ENCODE measurements at regions not wholly inside any gene's neighbourhood (a gene's known extent, or its start where the extent isn't known, plus 50 kb on each side); places are given as distances from the start of the nearest gene placed in this dataset.
A peak's percentile ranks its signal among the peaks of the same experiment; 100 is the strongest.

DNA sequence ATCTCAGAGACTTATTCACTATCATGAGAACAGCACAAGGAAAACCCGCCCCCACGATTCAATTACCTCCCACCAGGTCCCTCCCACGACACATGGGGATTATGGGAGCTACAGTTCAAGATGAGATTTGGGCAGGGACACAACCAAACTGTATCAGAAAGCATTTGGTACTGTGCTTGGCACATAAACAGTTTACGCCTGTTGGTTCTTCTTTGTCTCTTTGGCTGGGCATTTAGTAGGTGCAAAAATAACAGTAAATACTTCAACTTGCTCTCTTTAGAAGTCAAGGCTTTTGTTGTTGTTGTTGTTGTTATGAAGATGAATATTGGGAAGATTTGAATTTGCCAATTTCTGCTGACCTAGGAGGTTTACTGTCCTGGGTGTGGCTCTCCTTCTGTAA, 175.4 kb upstream of the IGSF21 start:
- DNase-seq (ENCODE audit: low read depth): no peak

DNA sequence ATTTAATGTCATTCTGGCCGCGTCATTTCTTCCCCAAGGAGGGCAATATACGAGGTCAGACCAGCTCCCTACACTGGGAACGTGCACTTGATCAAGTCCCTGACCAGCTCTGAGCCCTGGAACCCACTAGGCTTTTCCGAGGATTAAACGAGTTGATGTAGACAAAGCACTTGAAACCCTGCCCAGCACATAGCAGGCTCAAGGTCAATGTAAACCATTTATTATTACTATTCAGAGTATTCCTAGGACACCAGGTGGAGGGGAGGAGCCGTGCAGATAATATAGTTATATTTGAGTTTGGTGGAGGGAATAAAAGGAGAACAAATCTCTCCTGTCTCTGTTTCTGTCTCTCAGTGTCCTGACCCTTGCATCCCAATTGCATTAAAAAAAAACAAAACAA, 174.1 kb upstream of the IGSF21 start:
- DNase-seq (ENCODE audit: low read depth): no peak

DNA sequence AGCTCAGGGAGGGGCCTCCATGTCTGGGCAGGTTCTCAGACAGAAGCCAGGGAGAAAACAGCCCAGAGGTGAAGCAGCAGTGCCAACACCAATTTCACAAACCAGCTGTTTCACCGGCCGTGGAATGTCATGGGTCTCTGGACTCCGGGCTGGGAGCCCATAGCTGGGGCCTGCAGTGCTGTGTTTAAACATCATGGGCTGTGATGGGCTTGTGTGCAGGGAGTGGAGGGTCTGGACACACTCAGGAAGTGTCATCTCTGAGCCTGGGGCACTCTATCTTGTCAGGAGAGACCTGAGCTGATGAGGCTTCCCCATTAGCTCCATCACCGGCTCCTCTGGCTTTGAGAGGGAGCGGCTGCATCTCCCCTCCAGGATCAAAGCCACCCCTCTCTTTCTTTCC, 173.6 kb upstream of the IGSF21 start:
- DNase-seq (ENCODE audit: low read depth): no peak

DNA sequence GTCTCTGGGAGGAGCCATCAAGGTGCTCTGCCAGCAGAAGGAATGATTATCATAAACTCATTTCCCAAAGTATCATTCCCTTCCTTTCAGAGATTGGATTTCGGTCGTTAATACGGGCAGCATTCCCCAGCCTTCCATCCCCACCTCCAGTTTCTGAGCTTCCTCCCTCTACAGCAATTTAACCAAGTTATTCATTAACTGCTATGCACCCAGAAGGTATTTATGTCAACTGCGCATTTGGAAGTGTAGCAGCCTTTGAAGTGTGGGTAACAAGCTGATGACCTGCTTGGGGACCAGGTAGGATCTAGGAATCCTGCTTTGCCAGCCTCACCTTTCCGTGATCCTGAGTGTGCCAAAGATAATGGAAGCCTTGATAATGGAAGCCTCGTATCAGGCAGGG, 172.4 kb upstream of the IGSF21 start:
- no peak for DNase-seq (ENCODE audit: low read depth)

DNA sequence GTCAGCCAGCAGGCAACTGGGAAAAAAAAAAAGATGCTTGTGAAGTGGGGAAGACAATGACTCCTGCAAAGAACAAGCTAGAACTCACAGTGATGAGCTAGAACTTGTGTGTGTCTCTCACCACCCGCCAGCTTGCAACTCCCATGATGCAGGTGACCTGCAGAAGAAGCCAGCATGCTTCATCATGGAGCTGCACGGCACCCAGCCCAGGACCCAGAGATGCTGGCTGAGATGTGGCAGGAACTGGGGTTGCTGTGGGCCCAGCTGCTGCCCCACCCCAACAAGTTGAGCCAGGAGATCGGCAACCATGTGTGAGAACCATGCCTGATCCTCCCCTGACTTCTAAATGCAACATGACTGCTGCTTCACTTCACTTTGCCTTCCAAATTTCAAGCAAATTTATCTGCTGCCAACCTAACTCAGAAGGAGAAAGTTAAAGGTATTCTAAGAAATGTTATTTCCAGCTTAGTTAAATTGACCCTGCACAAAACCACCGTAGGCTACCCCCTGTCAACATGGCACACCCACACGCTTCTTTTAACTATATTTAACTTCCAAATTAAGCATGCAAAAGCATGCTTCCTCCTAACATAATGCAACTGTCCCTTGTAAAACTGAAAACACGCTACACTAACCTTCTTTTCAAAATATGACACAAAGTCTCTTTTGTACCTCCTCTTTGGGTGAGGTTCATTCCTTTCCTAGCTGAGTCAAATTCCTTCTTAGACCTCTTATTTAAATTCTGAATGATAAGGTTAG, 166.0 kb upstream of the IGSF21 start:
- DNase-seq (ENCODE audit: low read depth): no peak

DNA sequence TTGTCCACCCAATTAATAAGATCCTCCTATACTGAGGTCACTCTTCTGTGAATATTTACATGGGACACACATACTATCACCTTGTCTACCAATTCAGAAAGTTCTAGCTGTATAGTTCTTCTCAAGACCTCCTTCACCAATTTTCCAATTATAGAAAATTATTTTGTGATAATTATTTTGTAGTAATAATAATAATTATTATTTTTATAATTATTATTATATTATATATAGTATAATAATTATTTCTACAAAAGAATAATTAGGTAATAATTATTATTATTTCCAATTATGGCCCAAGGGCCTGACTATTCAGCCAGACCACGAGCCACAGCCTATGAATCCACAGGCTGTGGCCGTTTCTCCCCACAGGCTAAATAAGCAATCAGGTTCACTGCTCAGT, 164.1 kb upstream of the IGSF21 start:
- no peak for DNase-seq (ENCODE audit: low read depth)

DNA sequence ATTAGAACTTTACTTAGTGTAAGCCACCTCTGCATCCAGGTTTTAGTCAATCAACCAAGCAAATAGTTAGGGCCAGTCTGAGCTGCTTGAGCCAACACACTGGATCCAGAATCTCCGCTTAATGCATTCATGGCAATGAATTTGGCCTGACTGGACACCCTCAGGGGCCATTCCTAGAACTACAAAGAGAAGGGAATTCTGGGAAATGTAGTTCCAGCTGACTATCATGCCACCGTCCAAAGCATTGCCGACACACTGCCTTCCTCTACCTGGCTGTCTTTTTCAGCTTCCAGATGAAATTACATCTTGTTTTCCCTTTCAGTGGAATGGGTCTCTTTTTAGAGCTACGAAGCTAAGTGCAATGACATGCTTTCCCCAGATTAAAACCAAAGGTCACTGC, 163.0 kb upstream of the IGSF21 start:
- no peak for DNase-seq (ENCODE audit: low read depth)

DNA sequence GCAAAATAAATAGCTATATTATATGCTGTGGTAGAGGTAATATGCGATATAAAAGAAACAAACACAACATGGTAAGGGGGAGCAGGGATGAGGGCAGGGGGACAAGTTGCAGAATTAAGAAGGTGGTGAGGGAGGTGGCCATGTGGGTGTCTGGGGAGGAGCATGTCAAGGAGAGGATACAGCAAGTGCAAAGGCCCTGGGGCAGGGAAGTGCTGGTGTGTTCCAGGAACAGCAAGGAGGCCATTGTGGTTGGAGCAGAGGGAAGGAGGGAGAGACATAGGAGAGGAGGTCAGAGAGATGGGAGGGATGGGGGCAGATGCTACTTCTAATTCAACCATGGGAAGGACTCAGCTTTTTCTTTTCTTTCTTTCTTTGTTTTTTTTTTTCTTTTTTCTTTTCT, 161.2 kb upstream of the IGSF21 start:
- DNase-seq (ENCODE audit: low read depth): no peak

DNA sequence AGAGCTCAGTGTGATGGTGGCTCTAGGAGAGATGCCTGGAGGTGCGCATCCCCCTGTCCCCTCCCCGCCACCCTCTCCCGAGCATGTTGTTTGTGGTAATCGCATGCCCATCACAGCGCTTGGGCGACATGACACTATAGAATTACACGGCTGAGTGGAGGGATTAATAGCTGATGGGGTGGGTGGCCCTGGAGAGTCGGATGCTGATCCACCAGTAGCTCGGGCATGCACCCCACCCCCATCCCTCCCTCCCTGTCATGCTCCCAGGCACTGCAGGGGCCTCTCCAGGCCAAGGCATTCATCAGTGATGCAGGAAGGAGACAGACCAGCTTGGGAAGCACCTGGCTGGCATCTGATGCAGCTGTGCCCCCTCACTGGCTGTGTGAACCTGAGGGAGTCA, 159.0 kb upstream of the IGSF21 start:
- DNase-seq (ENCODE audit: low read depth): no peak

DNA sequence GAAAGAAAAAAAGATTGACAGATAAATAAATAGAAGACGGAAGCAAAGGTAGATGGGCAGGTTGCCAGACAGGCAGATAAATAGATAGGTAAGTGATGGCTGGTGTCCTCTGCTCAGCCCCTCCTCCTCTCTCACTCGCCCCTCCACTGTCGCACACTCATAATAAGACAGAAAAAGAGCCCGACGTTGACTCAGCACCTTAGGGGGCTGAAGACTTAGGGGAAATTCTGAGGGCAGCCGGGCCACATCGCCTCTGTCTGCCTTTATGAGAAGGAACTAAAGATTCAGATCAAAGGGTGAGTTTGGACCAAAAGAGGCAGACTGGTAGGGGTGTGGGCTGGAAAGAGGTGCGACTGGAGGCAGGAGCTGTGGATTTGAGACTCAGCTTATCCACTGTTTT, 158.1 kb upstream of the IGSF21 start:
- no peak for DNase-seq (ENCODE audit: low read depth)

DNA sequence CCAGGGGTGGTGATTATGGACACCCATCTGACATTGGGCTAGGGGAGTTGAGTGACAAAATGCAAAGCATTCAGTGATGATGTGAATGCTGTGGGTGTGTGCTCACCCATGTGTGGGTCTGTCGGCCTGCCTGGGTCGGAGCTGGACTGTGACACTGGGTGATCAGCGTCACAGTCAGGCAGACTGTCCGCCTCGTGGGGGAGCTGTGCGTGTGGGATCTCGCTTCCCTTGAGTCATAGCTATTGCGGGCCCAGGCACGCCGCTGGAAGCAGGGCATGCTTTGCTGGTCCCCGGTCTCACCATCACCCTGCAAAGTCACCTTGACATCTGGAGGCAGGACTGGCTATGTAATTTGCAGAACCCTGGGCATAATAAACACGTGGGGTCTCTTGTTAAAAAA, 156.9 kb upstream of the IGSF21 start:
- no peak for DNase-seq (ENCODE audit: low read depth)

DNA sequence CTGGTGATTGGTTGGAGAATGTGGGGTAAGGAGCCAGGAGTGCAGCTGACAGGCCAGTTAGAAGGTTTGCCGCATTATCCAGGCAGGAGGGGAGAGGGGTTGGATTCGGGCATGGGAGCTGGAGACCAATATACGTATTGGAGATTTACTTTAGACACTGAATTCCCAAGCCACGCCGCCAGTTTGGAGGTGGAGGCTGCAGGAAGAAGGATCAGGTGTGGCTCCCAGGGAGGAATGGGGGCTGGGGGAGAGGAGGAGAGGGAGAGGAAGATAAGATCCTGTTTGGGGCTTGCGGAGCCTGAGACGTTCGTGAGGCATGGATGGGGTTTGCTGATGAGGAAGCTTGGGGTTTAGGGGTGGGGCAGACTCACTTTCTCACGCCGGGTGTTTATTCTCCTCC, 155.1 kb upstream of the IGSF21 start:
- DNase-seq (ENCODE audit: low read depth): no peak

DNA sequence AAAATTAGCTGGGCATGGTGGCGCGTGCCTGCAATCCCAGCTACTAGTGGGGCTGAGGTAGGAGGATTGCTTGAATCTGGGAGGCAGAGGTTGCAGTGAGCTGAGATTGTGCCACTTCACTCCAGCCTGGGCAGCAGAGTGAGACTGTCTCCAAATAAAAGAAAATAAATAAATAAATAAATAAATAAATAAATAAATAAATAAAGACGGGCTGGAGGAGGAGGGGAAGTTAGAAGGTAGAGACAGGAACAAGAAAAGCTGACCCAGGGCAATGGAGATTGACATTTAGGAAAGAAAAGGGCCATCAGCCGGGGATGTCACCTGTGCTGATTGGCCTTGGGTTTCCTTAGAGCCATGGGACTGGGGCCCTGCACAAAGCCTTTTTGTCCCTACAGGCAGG, 153.7 kb upstream of the IGSF21 start:
- no peak for DNase-seq (ENCODE audit: low read depth)

DNA sequence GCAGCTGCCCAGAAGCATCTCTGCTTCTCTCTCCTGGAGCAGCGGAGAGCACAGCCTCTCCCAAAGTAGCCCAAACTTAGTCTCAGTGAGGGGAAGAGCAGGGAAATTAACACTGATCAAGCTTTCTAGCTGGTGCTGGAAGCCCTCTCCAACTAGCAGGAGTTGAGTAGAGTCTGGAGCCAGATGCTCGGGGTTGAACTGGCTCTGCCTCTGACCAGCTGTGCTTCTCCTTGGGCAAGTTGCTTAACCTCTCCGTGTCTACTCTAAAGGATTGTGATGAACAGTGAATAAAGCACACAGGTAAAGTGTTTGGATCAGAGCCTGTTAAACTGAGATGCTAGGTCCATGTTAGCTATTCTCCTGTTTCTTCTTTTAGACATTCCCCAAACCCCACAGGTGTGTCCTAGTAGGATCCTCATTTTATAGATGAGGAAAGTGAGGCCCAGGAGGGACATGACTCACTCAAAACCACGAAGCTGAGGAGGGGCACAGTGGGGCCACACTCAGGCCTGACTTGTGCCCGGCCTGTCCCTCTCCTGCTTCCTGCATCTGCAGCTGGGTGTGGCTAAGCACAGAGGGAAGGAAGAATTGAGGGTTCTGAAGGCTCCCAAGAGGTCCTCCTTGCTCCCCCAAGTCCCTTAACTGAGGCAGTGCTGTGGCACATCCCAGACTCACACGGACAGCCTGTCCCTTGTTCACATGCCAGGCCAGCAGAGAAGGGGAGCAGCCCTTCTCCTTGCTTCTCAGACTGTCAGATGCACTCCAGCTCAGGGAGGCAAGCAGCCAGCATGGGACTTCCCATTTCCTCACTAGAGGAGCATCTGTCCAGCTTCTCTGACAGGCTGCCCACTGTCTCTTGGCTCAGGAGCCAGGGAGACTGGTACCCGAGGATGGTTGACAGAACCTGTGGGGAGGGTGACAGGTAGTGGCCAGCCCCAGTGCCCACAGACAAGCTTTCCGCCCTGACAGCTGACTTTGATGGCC, 152.0 kb upstream of the IGSF21 start:
- DNase-seq (ENCODE audit: low read depth): no peak

DNA sequence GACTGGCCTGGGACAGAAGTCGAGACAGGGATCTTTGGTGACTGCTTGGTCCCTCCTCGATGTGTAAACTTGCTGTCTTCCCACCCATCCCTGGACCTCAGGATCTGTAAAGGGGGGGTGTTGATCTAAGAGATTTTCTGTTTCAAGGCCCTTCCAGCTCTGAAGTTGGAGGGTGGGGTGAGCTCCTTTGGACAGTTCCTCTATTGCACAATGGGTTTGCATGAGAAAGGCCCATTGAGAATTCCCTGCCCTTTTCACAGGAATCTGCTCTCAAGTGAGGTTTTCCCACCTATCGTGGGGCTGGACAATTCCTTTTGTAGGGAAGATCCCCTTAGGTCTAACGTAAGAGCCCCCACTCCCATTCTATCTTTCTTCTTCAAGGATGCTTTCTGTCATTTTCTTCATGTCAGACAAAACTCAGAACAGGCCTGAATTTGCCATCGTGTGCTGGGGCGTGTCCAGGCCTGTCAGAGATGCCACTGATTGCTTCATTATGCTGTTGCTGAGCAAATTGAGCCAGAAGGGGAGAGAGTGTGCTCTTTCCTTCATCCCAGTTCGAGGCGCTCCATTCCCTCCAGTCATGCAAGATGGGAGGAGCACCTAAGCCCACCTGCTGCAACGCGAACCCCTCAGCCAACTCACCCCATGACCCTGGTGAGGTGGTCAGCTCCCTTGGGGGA, 149.9 kb upstream of the IGSF21 start:
- peak; percentile 17 for DNase-seq (ENCODE audit: low read depth)

DNA sequence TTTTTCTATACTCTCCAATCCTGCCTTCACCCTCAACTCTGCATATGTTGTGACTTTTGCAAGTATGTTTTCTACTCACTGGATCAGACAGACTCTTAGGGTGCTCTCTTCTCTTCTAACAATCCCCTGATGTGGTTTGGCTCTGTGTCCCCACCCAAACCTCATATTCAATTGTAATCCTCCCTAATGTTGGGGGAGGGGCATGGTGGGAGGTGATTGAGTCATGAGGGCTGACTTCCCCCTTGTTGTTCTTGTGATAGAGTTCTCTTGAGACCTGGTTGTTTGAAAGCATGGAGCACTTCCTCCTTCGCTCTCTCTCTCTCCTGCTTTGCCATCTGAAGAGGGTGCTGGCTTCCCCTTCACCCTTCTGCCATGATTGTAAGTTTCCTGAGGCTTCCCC, 148.9 kb upstream of the IGSF21 start:
- DNase-seq (ENCODE audit: low read depth): no peak

DNA sequence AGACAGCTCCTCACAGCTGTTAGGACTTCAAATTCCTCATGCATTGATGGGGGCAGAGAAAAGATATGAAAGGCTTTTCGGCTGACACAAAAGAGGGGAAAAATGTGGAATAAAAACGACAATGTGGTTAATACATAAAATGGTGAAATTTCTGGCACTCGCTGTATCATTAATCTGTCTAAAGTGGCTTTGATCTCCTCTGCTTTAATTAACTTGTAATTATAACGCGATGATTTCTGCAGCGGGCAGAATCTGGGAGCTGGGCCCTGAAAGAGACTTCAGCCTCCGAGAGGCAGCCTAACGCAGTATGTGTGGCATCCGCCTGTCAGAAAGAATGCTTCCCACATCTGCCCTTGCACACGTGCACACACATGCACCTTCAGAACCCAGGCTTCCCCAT, 144.1 kb upstream of the IGSF21 start:
- no peak for DNase-seq (ENCODE audit: low read depth)

DNA sequence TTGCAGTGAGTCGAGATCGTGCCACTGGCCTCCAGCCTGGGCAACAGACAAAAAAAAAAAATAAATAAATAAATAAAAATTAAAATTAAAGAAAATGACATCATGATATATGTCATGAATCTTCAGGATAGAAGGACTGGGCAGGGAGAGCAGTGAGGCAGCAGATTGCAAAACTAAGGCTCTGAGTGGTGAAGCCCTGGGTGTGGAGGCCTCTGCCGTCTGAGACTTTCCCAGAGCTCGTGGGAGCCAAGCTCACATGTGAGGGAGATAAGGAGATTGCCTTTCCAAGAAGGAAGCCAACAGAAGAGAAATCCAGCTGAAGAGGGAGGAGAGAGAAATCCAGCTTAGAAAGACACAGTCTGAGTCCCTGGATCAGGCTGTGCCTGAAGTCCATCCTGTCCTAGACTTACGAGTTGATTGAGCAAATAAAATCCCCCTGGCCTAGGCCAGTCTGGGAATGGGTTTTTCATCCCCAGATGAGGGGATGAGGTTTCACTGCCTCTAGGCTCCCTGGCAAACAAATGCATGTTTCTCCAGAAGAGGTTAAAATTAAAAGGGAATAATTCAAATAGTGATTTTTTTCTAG, 142.0 kb upstream of the IGSF21 start:
- DNase-seq (ENCODE audit: low read depth): no peak

DNA sequence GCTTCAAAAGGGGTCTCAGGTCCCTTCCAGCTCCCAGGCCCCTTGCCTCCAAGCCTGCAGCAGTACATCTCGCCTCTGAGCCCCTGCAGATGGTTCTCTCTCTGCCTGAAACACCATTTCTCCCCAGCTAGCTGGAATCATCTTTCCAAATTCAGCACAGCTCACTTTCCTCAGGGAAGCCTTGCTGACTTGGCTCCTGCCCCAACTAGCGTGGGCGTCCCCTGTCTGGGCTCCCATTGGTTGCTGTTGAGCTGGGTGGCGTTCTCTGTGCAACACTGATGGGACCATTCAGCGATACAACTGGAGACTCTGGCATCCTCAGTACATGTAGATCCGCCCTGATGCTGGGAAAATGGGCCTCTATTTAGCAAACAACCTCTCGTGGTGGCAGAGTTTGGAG, 141.3 kb upstream of the IGSF21 start:
- DNase-seq (ENCODE audit: low read depth): no peak

DNA sequence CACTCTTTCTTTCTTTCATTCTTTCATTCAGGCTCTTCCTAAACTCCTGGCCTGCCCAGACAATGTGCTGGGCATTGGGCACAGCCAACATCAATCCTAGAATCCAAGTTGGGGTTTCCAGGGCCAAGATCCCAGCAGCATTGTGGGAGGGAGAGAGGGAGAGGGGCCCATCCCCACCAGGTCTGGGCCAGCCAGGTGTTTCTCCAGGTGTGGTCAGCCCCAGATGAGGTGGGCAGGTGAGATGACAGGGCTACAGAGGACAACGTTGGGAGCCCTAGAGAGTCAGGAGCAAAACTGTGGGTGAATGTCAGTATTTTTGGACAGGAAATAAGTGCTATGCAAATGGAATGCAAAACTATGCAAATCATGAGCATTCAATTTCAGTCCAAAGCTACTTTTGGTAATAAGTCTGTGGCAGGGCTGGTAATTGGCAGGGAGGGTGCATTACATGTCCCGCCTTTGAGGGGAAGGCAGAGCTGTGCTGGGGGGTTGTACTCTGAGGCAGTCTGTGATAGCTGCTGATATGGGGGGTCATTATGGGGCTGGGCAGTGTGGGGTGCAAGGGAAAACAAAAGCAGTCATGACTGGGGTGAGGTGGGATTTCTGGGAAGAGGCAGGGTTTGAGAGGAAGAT, 139.9 kb upstream of the IGSF21 start:
- no peak for DNase-seq (ENCODE audit: low read depth)

DNA sequence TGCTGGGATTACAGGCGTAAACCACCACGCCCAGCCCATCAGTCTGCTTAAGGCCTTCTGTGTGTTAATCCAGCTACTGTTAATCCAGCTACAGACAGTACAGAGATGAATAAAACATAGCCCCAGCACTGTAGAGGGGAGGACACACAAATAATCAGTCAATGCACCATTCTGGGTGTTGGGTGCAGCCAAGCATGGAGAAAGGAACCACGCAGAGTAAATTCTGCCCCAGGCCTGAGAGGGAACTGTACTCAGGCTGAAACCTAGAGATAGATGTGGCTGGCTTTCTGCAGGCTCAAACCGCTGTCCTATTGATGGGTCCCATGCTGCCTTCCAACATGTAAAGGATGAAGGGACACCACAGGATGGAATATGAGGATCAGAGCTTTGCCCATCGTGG, 136.8 kb upstream of the IGSF21 start:
- DNase-seq (ENCODE audit: low read depth): no peak

DNA sequence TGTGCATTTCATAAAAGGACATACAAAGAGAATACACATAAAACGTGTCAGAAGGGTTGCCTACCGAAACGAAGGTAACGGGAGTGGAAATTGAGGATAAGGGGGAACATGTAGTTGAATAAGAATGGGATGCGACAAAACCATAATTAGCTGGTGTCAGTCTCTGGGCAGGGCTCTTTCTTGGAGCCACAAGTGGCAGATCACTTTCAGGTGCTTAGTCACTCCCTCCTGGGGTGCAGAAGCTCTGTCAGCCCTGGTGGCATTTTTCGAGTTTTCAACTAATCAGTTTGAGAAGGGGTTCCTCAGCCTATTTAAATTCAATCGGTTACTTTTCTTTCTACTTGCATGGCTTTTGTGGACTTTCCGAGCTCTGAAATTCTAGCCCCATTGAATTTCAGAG, 133.9 kb upstream of the IGSF21 start:
- DNase-seq (ENCODE audit: low read depth): no peak
